Trophoblast cell (in vitro differentiated cells and primary cell): ENCODE measurements at regions not wholly inside any gene's neighbourhood (a gene's known extent, or its start where the extent isn't known, plus 50 kb on each side); places are given as distances from the start of the nearest gene placed in this dataset.

Experiments
- DNase-seq, 2 donors: peaks; one replicate each; pipeline ENCODE4 v3.0.0-alpha.2; 2016
- H2AFZ ChIP-seq: 2 replicates; pipeline ENCODE4 v1.6.1; 2013; ENCODE audit warnings: low read length, moderate library complexity, mild to moderate bottlenecking; ENCODE audit not compliant: insufficient read depth, poor library complexity
- H2AK5ac ChIP-seq: 2 replicates; pipeline ENCODE4 v1.6.1; 2013; ENCODE audit warnings: mild to moderate bottlenecking, low read length
- H2BK120ac ChIP-seq: 2 replicates; pipeline ENCODE4 v1.6.1; 2013; ENCODE audit warnings: low read length, mild to moderate bottlenecking, moderate library complexity; ENCODE audit not compliant: insufficient read depth, poor library complexity
- H2BK12ac ChIP-seq: 2 replicates; pipeline ENCODE4 v1.6.1; 2013; ENCODE audit warnings: mild to moderate bottlenecking, low read length, moderate library complexity
- H2BK5ac ChIP-seq: 2 replicates; pipeline ENCODE4 v1.6.1; 2013; ENCODE audit warnings: low read length, low read depth, moderate library complexity, mild to moderate bottlenecking; ENCODE audit not compliant: poor library complexity
- H3K14ac ChIP-seq: 2 replicates; pipeline ENCODE4 v1.6.1; 2013; ENCODE audit warnings: mild to moderate bottlenecking, low read length
- H3K18ac ChIP-seq: 2 replicates; pipeline ENCODE4 v1.6.1; 2013; ENCODE audit warnings: mild to moderate bottlenecking, low read length
- H3K23ac ChIP-seq: 2 replicates; pipeline ENCODE4 v1.6.1; 2013; ENCODE audit warnings: low read length
- H3K27ac ChIP-seq: 2 replicates; pipeline ENCODE4 v1.5.1; 2013; ENCODE audit warnings: low read depth, mild to moderate bottlenecking, inconsistent platforms, low read length, moderate library complexity
- H3K27me3 ChIP-seq: 2 replicates; pipeline ENCODE4 v1.6.1; 2013; ENCODE audit warnings: inconsistent platforms, mild to moderate bottlenecking, low read length, moderate library complexity; ENCODE audit not compliant: insufficient read depth
- H3K36me3 ChIP-seq, 2 experiments: 1 replicate in 1 of 2; 2 replicates in 1 of 2; pipeline ENCODE4 v1.6.1; 2013; ENCODE audit warnings: low read length in 2 of 2, mild to moderate bottlenecking in 2 of 2, moderate library complexity in 1 of 2; ENCODE audit not compliant: insufficient read depth in 2 of 2, control insufficient read depth in 1 of 2
- H3K4ac ChIP-seq: 2 replicates; pipeline ENCODE4 v1.6.1; 2013; ENCODE audit warnings: low read depth, mild to moderate bottlenecking, low read length, moderate library complexity
- H3K4me1 ChIP-seq, 2 experiments: 1 replicate in 1 of 2; 2 replicates in 1 of 2; pipeline ENCODE4 v1.6.1; 2013; ENCODE audit warnings: low read length in 2 of 2, mild to moderate bottlenecking in 2 of 2, moderate library complexity in 1 of 2; ENCODE audit not compliant: insufficient read depth in 2 of 2, control insufficient read depth in 1 of 2
- H3K4me2 ChIP-seq: 2 replicates; pipeline ENCODE4 v1.6.1; 2013; ENCODE audit warnings: inconsistent platforms, mild to moderate bottlenecking, low read length, moderate library complexity
- H3K4me3 ChIP-seq: 2 replicates; pipeline ENCODE4 v1.5.1; 2013; ENCODE audit warnings: mild to moderate bottlenecking, low read depth, low read length, inconsistent platforms
- H3K79me1 ChIP-seq: one replicate; pipeline ENCODE4 v1.6.1; 2013; ENCODE audit warnings: low read length
- H3K79me2 ChIP-seq: 2 replicates; pipeline ENCODE4 v1.6.1; 2013; ENCODE audit warnings: low read length, mild to moderate bottlenecking; ENCODE audit not compliant: control insufficient read depth, insufficient read depth, poor library complexity
- H3K9ac ChIP-seq: 2 replicates; pipeline ENCODE4 v1.6.1; 2013; ENCODE audit warnings: mild to moderate bottlenecking, low read length
- H3K9me3 ChIP-seq: 2 replicates; pipeline ENCODE4 v1.6.1; 2013; ENCODE audit warnings: low read depth, mild to moderate bottlenecking, control low read depth, inconsistent platforms, low read length; ENCODE audit not compliant: insufficient read depth
- H4K12ac ChIP-seq: 2 replicates; pipeline ENCODE4 v1.6.1; 2013; ENCODE audit warnings: low read depth, mild to moderate bottlenecking, low read length, moderate library complexity
- H4K8ac ChIP-seq: 2 replicates; pipeline ENCODE4 v1.6.1; 2013; ENCODE audit warnings: low read depth, mild to moderate bottlenecking, low read length, moderate library complexity
- H4K91ac ChIP-seq: one replicate; pipeline ENCODE4 v1.6.1; 2013; ENCODE audit warnings: low read depth, mild to moderate bottlenecking, low read length, moderate library complexity
- WGBS: extraction: QIAGEN DNeasy Blood & Tissue Kit; methylation state at CpG from one replicate; pipeline ENCODE4 v1.1.7; 2013; ENCODE audit warnings: missing lambda C conversion rate; ENCODE audit not compliant: insufficient read length, insufficient coverage; ENCODE audit errors: extremely low coverage; 5-methylcytosine and 5-hydroxymethylcytosine counted together

- Histone ChIP-seq H2BK12ac (no peak overlapping the region), H3K27me3 (no peaks in the 10 kb centered on the region), H3K79me1 (no peaks in the 10 kb centered on the region), H4K91ac (no peak overlapping the region), H2AK5ac (no peak overlapping the region), H3K27ac (no peak overlapping the region), H4K12ac (no peak overlapping the region), H3K4ac (no peak overlapping the region), H3K9me3 (no peaks in the 10 kb centered on the region), H3K4me3 (no peak overlapping the region), H2BK5ac (no peak overlapping the region), H3K14ac (no peak overlapping the region), H3K79me2 (no peaks in the 10 kb centered on the region), H2BK120ac (no peak overlapping the region), H3K36me3 (no peaks in the 10 kb centered on the region), H4K8ac (no peak overlapping the region), H2AFZ (no peak overlapping the region), H3K4me1 (no peaks in the 10 kb centered on the region), H3K9ac (no peak overlapping the region), H3K18ac (no peak overlapping the region), H3K23ac (no peak overlapping the region), H3K4me2 (no peak overlapping the region)
- WGBS = no CpG with 5 or more reads among the region's 1 CpG
- no peak for DNase-seq
Measured at GRCh38 chr5:23007236-23007635, 154.1 kb upstream of the CDH12 start.

GRCh38 chr5:23001120-23001519 lies 148.0 kb upstream of the CDH12 start:
- H2BK5ac ChIP-seq = no peak overlapping the region
- no peak overlapping the region for H4K8ac ChIP-seq
- H3K18ac ChIP-seq = no peak overlapping the region
- no peak overlapping the region for H4K91ac ChIP-seq
- no peak overlapping the region for H2BK12ac ChIP-seq
- no peaks in the 10 kb centered on the region for H3K79me2 ChIP-seq
- H2AFZ ChIP-seq = no peak overlapping the region
- H3K4me1 ChIP-seq = no peaks in the 10 kb centered on the region
- no peak overlapping the region for H3K9ac ChIP-seq
- no peak overlapping the region for H3K14ac ChIP-seq
- H3K27ac ChIP-seq = no peak overlapping the region
- H4K12ac ChIP-seq = no peak overlapping the region
- no peak overlapping the region for H2AK5ac ChIP-seq
- no peak overlapping the region for H3K23ac ChIP-seq
- no peaks in the 10 kb centered on the region for H3K36me3 ChIP-seq
- H3K4me3 ChIP-seq = no peak overlapping the region
- H3K27me3 ChIP-seq = no peaks in the 10 kb centered on the region
- DNase-seq = no peak
- no peak overlapping the region for H3K4me2 ChIP-seq
- no peaks in the 10 kb centered on the region for H3K79me1 ChIP-seq
- no peak overlapping the region for H3K4ac ChIP-seq
- H3K9me3 ChIP-seq = no peaks in the 10 kb centered on the region
- WGBS = no CpG with 5 or more reads among the region's 3 CpGs
- H2BK120ac ChIP-seq = no peak overlapping the region

DNA sequence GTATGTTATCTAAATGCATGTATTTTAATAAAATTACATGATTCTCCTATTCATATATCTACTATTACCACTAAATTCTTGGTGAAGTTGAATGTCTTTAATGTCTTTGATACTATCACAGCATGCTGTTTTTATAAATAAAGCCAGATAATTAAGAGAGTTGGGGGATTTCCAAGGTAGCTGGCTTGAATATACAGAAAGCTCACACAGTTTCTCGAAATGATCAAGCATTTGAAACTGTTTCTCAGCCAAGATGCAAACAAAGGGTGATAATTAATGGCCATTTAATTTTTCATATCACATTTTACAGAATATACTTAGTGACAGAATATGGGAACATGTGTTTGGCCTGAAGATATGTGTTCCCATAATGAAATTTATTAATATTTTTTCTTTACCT lies 145.6 kb upstream of the CDH12 start:
- no peak overlapping the region for H2BK120ac ChIP-seq
- no peak overlapping the region for H3K14ac ChIP-seq
- H3K9ac ChIP-seq = no peak overlapping the region
- no peak overlapping the region for H3K27ac ChIP-seq
- no peak overlapping the region for H3K4me3 ChIP-seq
- no peak overlapping the region for H4K91ac ChIP-seq
- no peak overlapping the region for H2BK5ac ChIP-seq
- no CpG with 5 or more reads among the region's 1 CpG for WGBS
- H2AFZ ChIP-seq = no peak overlapping the region
- H2BK12ac ChIP-seq = no peak overlapping the region
- no peak overlapping the region for H2AK5ac ChIP-seq
- no peaks in the 10 kb centered on the region for H3K36me3 ChIP-seq
- H3K27me3 ChIP-seq = no peaks in the 10 kb centered on the region
- H3K18ac ChIP-seq = no peak overlapping the region
- no peaks in the 10 kb centered on the region for H3K79me1 ChIP-seq
- H3K4me1 ChIP-seq = no peaks in the 10 kb centered on the region
- H3K79me2 ChIP-seq = no peaks in the 10 kb centered on the region
- no peak overlapping the region for H3K4ac ChIP-seq
- no peaks in the 10 kb centered on the region for H3K9me3 ChIP-seq
- H4K8ac ChIP-seq = no peak overlapping the region
- no peak overlapping the region for H4K12ac ChIP-seq
- DNase-seq = no peak
- no peak overlapping the region for H3K4me2 ChIP-seq
- no peak overlapping the region for H3K23ac ChIP-seq

GRCh38 chr5:22998362-22998761 lies 145.2 kb upstream of the CDH12 start:
- Histone ChIP-seq H3K9me3 (no peaks in the 10 kb centered on the region), H3K27me3 (no peaks in the 10 kb centered on the region), H2AK5ac (no peak overlapping the region), H3K27ac (no peak overlapping the region), H2AFZ (no peak overlapping the region), H3K79me2 (no peaks in the 10 kb centered on the region), H3K36me3 (no peaks in the 10 kb centered on the region), H3K18ac (no peak overlapping the region), H3K79me1 (no peaks in the 10 kb centered on the region), H3K4me2 (no peak overlapping the region), H3K4me1 (no peaks in the 10 kb centered on the region), H4K91ac (no peak overlapping the region), H3K4me3 (no peak overlapping the region), H4K8ac (no peak overlapping the region), H3K4ac (no peak overlapping the region), H3K14ac (no peak overlapping the region), H2BK5ac (no peak overlapping the region), H3K9ac (no peak overlapping the region), H2BK12ac (no peak overlapping the region), H3K23ac (no peak overlapping the region), H2BK120ac (no peak overlapping the region), H4K12ac (no peak overlapping the region)
- no peak for DNase-seq

DNA sequence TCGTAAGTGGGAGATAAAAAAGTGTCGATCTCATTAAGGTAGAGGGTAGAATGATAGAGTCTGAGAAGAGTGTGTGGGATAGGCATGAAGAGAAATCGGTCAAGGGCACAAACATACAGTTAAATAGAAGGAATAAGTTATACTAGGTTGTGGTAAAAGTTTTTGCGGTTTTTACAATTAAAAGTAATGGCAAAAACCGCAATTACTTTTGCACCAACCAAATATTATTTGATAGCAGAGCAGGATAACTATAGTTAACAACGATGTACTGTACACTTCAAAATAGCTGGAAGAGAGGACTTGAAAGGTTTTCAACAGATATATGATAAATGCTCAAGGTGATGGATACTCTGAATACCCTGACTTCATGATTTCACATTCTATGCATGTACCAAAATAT lies 135.8 kb upstream of the CDH12 start:
- Histone ChIP-seq H4K91ac (no peak overlapping the region), H3K14ac (no peak overlapping the region), H4K8ac (no peak overlapping the region), H2AFZ (no peak overlapping the region), H2BK120ac (no peak overlapping the region), H3K4ac (no peak overlapping the region), H2AK5ac (no peak overlapping the region), H3K27ac (no peak overlapping the region), H3K23ac (no peak overlapping the region), H3K4me1 (no peaks in the 10 kb centered on the region), H3K18ac (no peak overlapping the region), H3K36me3 (no peaks in the 10 kb centered on the region), H2BK5ac (no peak overlapping the region), H3K79me1 (no peaks in the 10 kb centered on the region), H3K9ac (no peak overlapping the region), H3K9me3 (no peaks in the 10 kb centered on the region), H3K27me3 (no peaks in the 10 kb centered on the region), H2BK12ac (no peak overlapping the region), H3K4me2 (no peak overlapping the region), H3K4me3 (no peak overlapping the region), H4K12ac (no peak overlapping the region), H3K79me2 (no peaks in the 10 kb centered on the region)
- WGBS = no CpG with 5 or more reads among the region's 6 CpGs
- DNase-seq = no peak
